ENCODE measurements at regions not wholly inside any gene's neighbourhood (a gene's known extent, or its start where the extent isn't known, plus 50 kb on each side); places are given as distances from the start of the nearest gene placed in this dataset.

DNA sequence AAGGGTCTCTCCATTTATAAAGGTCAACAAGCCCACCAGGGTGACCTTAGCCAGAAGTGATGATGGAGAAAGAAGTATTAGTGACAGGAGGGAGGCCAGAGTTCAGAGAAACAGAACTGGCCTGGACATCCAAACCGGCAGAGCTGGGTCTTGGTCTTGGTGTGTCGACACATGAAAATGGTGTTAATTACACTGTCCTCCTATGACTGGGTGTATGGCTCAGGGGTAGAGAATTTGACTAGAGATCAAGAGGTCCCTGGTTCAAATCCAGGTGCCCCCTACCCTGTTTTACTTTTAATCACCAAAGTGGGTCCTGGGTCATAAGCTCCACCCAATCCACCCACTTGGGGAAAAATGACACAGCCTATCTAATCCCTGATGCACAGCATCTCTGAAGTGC, 110.6 kb upstream of the ZNF746 start:
- H3K4me1 ChIP-seq (ENCODE audit: insufficient read depth, low read length): no peaks in the 10 kb centered on the region
- DNase-seq (ENCODE audit: low spot score): no peak
- 96% methylated on average over 2 of the region's 2 CpGs for WGBS (ENCODE audit: low lambda C conversion rate)
- ChIA-PET POLR2A (interaction anchor here (1.6 kb wide), 1 partner anchor 16 kb away, joined by 4 read pairs; no protein-coding TSS in a partner anchor), CTCF (ENCODE audit: low intra/inter-chr PET ratio, low total read pairs) (no interaction called here)
- H3K9ac ChIP-seq (ENCODE audit: insufficient read depth, low read depth, low read length): no peak overlapping the region
- in situ Hi-C loops (cut with HindIII; ENCODE audit: extremely low pct_ligation_motif_present, low pct_unique_long_range_greater_than_20kb) (no loop called here), intact Hi-C loops (cut with micrococcal nuclease; ENCODE audit: unreplicated experiment) (no loop called here)
- ATAC-seq: no peak
- no peaks in the 10 kb centered on the region for H3K79me2 ChIP-seq (ENCODE audit: insufficient read depth, low read length)
- H3K9me3 ChIP-seq (ENCODE audit: low read length): no peaks in the 10 kb centered on the region
- H3K36me3 ChIP-seq (replicated peaks in 1 of 2; ENCODE audit: control insufficient read depth in 1 of 2, insufficient read depth in 2 of 2, low read length in 2 of 2): peaks cover 12 to 72% of the 10 kb centered on the region in 2 experiments
- H4K20me1 ChIP-seq (ENCODE audit: insufficient read depth, low read length): no peaks in the 10 kb centered on the region
- no peak overlapping the region for H3K4me3 ChIP-seq (replicated peaks in 1 of 3; ENCODE audit: insufficient read depth in 1 of 3, low read depth in 2 of 3, low read length in 3 of 3)
- H3K27ac ChIP-seq (ENCODE audit: extremely low read length, insufficient read depth, low read length): no peak overlapping the region
- no peak for FAIRE-seq
- no TSS peak for BruUV-seq (replicated peaks)
- H3K4me2 ChIP-seq (ENCODE audit: low read depth, low read length): no peak overlapping the region
- no peak for TF ChIP-seq NCOA1 (CRISPR knock-in tag; IDR thresholded peaks at IDR 0.05)
- TF ChIP-seq TAF15 (IDR thresholded peaks at IDR 0.05; ENCODE audit: low read depth, low read length, poor library complexity, severe bottlenecking): no peak
- no peak for TF ChIP-seq ZNF629 (CRISPR knock-in tag; conservative IDR thresholded peaks at IDR 0.05)
- TF ChIP-seq CAMTA2 (CRISPR knock-in tag; IDR thresholded peaks at IDR 0.05; ENCODE audit: borderline replicate concordance): no peak
- TF ChIP-seq TSC22D2 (CRISPR knock-in tag; IDR thresholded peaks at IDR 0.05; ENCODE audit: borderline replicate concordance): no peak
- TF ChIP-seq, protein P1, sequence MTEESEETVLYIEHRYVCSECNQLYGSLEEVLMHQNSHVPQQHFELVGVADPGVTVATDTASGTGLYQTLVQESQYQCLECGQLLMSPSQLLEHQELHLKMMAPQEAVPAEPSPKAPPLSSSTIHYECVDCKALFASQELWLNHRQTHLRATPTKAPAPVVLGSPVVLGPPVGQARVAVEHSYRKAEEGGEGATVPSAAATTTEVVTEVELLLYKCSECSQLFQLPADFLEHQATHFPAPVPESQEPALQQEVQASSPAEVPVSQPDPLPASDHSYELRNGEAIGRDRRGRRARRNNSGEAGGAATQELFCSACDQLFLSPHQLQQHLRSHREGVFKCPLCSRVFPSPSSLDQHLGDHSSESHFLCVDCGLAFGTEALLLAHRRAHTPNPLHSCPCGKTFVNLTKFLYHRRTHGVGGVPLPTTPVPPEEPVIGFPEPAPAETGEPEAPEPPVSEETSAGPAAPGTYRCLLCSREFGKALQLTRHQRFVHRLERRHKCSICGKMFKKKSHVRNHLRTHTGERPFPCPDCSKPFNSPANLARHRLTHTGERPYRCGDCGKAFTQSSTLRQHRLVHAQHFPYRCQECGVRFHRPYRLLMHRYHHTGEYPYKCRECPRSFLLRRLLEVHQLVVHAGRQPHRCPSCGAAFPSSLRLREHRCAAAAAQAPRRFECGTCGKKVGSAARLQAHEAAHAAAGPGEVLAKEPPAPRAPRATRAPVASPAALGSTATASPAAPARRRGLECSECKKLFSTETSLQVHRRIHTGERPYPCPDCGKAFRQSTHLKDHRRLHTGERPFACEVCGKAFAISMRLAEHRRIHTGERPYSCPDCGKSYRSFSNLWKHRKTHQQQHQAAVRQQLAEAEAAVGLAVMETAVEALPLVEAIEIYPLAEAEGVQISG (CRISPR knock-in tag; IDR thresholded peaks at IDR 0.05): no peak
- no peak for TF ChIP-seq SIX1 (CRISPR knock-in tag; IDR thresholded peaks at IDR 0.05; ENCODE audit: borderline replicate concordance)
- TF ChIP-seq KAT2B (IDR thresholded peaks at IDR 0.05; ENCODE audit: borderline replicate concordance, low read depth, low read length): no peak
- TF ChIP-seq KDM6A (CRISPR knock-in tag; IDR thresholded peaks at IDR 0.05; ENCODE audit: low read depth): no peak
- H2AFZ ChIP-seq (ENCODE audit: low read length): no peak overlapping the region
- no peaks in the 10 kb centered on the region for H3K27me3 ChIP-seq (ENCODE audit: control insufficient read depth in 1 of 2, insufficient read depth in 2 of 2, low read length in 2 of 2)

Measured in HepG2 (cell line).